ENCODE measurements at regions not wholly inside any gene's neighbourhood (a gene's known extent, or its start where the extent isn't known, plus 50 kb on each side); places are given as distances from the start of the nearest gene placed in this dataset.
A peak's percentile ranks its signal among the peaks of the same experiment; 100 is the strongest.

DNA sequence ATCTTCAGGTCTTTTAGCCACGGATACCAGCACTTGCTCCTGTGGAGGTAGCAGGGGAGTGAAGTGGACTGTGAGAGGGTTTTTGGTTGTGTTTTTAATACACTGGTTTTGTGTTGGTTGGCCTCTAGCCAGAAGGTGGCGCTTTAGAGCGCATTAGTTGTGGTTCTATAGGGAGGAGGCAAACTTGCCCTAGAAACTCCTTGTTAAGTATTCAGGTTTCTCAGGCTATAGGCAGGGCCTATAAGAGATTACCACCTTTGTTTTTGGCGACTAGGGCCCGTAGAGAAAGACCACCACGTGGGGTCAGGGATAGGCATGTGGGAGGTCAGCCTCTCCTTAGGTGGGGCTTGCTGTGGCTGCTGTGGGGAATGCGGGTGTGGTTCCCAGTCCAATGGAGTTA, 221.6 kb upstream of the SPANXN4 start:
- H3K9me2 ChIP-seq (replicated peaks; ENCODE audit: low read depth, low read length): no peaks in the 10 kb centered on the region
- no peaks in the 10 kb centered on the region for H4K20me1 ChIP-seq (ENCODE audit: insufficient read depth, low read length, poor library complexity, severe bottlenecking)
- H3K4me2 ChIP-seq (ENCODE audit: low read depth, low read length, poor library complexity, severe bottlenecking): no peak overlapping the region
- H3K36me3 ChIP-seq (ENCODE audit: insufficient read depth, low read length): no peaks in the 10 kb centered on the region
- no peaks in the 10 kb centered on the region for H3K9me3 ChIP-seq (ENCODE audit: insufficient read depth, low read depth, low read length)
- H3K9ac ChIP-seq (ENCODE audit: low read depth, low read length, poor library complexity, severe bottlenecking): no peak overlapping the region
- no peaks in the 10 kb centered on the region for H3F3A ChIP-seq (ENCODE audit: low read depth)
- H3K27me3 ChIP-seq (ENCODE audit: insufficient read depth, low read length, poor library complexity, severe bottlenecking): no peaks in the 10 kb centered on the region
- no peaks in the 10 kb centered on the region for H3K4me1 ChIP-seq (ENCODE audit: insufficient read depth, low read length, poor library complexity, severe bottlenecking)
- H2AFZ ChIP-seq (ENCODE audit: low read length): no peak overlapping the region
- H3K79me2 ChIP-seq (ENCODE audit: insufficient read depth, low read length): no peaks in the 10 kb centered on the region
- no peak overlapping the region for H3K4me3 ChIP-seq (ENCODE audit: low read length, poor library complexity, severe bottlenecking)
- TF ChIP-seq, protein P1, sequence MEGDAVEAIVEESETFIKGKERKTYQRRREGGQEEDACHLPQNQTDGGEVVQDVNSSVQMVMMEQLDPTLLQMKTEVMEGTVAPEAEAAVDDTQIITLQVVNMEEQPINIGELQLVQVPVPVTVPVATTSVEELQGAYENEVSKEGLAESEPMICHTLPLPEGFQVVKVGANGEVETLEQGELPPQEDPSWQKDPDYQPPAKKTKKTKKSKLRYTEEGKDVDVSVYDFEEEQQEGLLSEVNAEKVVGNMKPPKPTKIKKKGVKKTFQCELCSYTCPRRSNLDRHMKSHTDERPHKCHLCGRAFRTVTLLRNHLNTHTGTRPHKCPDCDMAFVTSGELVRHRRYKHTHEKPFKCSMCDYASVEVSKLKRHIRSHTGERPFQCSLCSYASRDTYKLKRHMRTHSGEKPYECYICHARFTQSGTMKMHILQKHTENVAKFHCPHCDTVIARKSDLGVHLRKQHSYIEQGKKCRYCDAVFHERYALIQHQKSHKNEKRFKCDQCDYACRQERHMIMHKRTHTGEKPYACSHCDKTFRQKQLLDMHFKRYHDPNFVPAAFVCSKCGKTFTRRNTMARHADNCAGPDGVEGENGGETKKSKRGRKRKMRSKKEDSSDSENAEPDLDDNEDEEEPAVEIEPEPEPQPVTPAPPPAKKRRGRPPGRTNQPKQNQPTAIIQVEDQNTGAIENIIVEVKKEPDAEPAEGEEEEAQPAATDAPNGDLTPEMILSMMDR (conservative IDR thresholded peaks at IDR 0.05; ENCODE audit: low read length): 0 out of 2 replicates have a peak, but pooled peaks have one; percentile 22
- no peak for TF ChIP-seq EZH2phosphoT487 (IDR thresholded peaks at IDR 0.05; ENCODE audit: borderline replicate concordance)

DNA sequence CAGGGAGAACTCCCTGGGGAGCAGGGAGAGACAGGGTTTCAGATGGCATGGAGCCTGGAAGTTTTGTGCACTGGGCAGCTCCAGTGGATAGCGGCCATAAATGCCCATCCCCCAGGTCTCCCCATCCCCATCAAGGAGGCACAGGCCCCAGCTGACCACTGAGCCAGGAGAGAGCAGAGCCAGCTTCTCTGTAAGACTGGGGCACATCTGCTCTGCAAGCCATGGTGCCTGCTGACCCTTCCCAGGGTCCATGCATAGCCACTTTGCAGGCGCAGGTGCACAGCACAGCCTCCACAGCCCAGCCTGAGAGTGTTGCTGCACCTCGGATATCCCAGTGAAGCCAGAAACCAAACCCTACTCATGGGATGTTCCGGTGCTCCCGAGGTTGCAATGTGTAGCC, 206.3 kb upstream of the SPANXN4 start:
- no peak overlapping the region for H3K4me2 ChIP-seq (ENCODE audit: low read depth, low read length, poor library complexity, severe bottlenecking)
- H4K20me1 ChIP-seq (ENCODE audit: insufficient read depth, low read length, poor library complexity, severe bottlenecking): no peaks in the 10 kb centered on the region
- H3K9ac ChIP-seq (ENCODE audit: low read depth, low read length, poor library complexity, severe bottlenecking): no peak overlapping the region
- H3K9me3 ChIP-seq (ENCODE audit: insufficient read depth, low read depth, low read length): no peaks in the 10 kb centered on the region
- H3K4me3 ChIP-seq (ENCODE audit: low read length, poor library complexity, severe bottlenecking): no peak overlapping the region
- no peak overlapping the region for H2AFZ ChIP-seq (ENCODE audit: low read length)
- no peaks in the 10 kb centered on the region for H3F3A ChIP-seq (ENCODE audit: low read depth)
- TF ChIP-seq, protein P1 (conservative IDR thresholded peaks at IDR 0.05; ENCODE audit: low read length): no peak
- TF ChIP-seq EZH2phosphoT487 (IDR thresholded peaks at IDR 0.05; ENCODE audit: borderline replicate concordance): no peak
- H3K36me3 ChIP-seq (ENCODE audit: insufficient read depth, low read length): no peaks in the 10 kb centered on the region
- H3K27me3 ChIP-seq (ENCODE audit: insufficient read depth, low read length, poor library complexity, severe bottlenecking): no peaks in the 10 kb centered on the region
- H3K79me2 ChIP-seq (ENCODE audit: insufficient read depth, low read length): no peaks in the 10 kb centered on the region
- no peaks in the 10 kb centered on the region for H3K4me1 ChIP-seq (ENCODE audit: insufficient read depth, low read length, poor library complexity, severe bottlenecking)
- H3K9me2 ChIP-seq (replicated peaks; ENCODE audit: low read depth, low read length): no peaks in the 10 kb centered on the region

DNA sequence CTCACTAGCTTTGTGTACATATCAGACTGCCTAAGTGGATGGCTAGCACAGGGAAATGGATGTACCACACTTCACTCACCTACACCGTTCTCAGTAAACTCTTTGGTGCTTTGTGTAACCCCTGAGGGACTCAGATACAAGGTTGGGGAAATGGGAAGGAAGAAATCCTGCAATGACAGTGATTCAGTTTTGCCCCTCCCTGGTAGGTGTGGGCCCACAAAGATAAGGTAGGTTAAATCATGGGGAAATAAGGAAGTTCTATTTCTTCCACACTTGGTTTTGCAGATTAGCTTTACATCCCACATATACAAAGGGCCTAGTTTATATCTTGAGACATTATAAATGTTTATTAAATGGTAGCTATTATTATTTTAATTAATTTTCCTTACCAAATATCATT, 197.6 kb upstream of the SPANXN4 start:
- Histone ChIP-seq H3F3A (ENCODE audit: low read depth) (no peaks in the 10 kb centered on the region), H3K4me1 (ENCODE audit: insufficient read depth, low read length, poor library complexity, severe bottlenecking) (no peaks in the 10 kb centered on the region), H3K9me2 (replicated peaks; ENCODE audit: low read depth, low read length) (no peaks in the 10 kb centered on the region), H3K4me3 (ENCODE audit: low read length, poor library complexity, severe bottlenecking) (no peak overlapping the region), H3K36me3 (ENCODE audit: insufficient read depth, low read length) (no peaks in the 10 kb centered on the region), H3K9me3 (ENCODE audit: insufficient read depth, low read depth, low read length) (no peaks in the 10 kb centered on the region), H4K20me1 (ENCODE audit: insufficient read depth, low read length, poor library complexity, severe bottlenecking) (no peaks in the 10 kb centered on the region), H3K27me3 (ENCODE audit: insufficient read depth, low read length, poor library complexity, severe bottlenecking) (no peaks in the 10 kb centered on the region), H3K79me2 (ENCODE audit: insufficient read depth, low read length) (no peaks in the 10 kb centered on the region), H2AFZ (ENCODE audit: low read length) (no peak overlapping the region), H3K4me2 (ENCODE audit: low read depth, low read length, poor library complexity, severe bottlenecking) (no peak overlapping the region), H3K9ac (ENCODE audit: low read depth, low read length, poor library complexity, severe bottlenecking) (no peak overlapping the region)
- TF ChIP-seq EZH2phosphoT487 (IDR thresholded peaks at IDR 0.05; ENCODE audit: borderline replicate concordance): no peak
- TF ChIP-seq, protein P1 (conservative IDR thresholded peaks at IDR 0.05; ENCODE audit: low read length): no peak

Data from Loucy (cell line).